Stimulated activated naive CD4-positive, alpha-beta T cell treated with Interleukin-2 at 50 U/mL for 16 hours (primary cell): ENCODE measurements at regions not wholly inside any gene's neighbourhood (a gene's known extent, or its start where the extent isn't known, plus 50 kb on each side); places are given as distances from the start of the nearest gene placed in this dataset.

Experiments
- DNase-seq: peaks from one replicate; lab custom pipeline; 2025; lab: John Stamatoyannopoulos, UW

DNA sequence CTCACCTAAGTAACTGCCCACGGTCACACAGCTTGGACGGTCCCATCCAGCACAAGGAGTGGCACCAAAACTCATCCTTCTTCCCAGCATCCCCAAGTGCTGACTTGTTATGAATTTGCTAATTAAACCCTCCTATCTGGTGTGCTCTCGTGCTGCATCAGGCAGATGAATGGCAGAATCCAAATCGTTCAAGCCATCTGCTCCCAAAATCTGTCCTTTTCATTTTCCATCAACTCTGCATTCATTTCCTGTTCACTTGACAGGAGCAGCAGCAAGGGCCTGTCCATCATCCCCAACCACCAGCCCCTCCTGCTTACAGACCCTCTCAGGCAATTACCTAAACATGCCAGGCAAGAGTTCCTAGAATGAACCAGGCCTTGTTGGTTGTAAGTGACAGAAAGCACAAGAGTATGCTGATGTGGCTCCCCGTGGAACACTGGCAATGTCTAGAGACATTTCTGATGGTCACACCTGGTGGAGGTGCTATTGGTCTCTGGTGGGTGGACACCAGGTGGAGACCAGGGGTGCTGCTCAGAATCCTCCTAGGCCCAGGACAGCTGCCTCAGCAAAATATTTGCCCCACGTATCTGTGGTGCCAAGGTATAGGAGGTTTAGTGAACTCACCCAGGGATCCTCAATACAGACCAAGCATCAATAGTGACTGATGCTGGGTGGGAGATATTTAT, 832.5 kb downstream of the TBC1D22A start:
- no peak for DNase-seq

DNA sequence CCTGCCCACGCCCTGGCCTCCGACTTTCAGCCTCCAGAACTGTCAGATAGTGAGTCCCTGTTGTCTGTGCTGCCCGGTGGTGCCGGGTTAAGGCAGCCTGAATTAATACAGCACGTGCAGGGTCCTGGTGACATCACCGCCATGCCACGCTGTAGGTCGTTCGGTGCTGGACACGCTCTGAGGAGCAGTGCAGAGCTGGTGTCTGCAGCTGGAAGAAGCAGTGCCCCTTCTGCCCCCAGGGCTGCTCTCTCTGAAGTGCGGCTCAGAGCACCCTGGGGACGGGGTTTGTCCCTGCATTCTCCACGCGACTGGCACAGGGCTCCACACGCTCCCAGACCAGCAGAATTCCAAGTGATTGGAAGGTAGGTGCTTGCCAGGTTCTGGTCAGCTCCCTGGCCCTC, 831.5 kb downstream of the TBC1D22A start:
- DNase-seq, result no peak

GRCh38 chr22:47593291-47593690, 830.8 kb downstream of the TBC1D22A start:
- no peak for DNase-seq

GRCh38 chr22:47592791-47593190, 830.3 kb downstream of the TBC1D22A start:
- DNase-seq, result no peak

DNA sequence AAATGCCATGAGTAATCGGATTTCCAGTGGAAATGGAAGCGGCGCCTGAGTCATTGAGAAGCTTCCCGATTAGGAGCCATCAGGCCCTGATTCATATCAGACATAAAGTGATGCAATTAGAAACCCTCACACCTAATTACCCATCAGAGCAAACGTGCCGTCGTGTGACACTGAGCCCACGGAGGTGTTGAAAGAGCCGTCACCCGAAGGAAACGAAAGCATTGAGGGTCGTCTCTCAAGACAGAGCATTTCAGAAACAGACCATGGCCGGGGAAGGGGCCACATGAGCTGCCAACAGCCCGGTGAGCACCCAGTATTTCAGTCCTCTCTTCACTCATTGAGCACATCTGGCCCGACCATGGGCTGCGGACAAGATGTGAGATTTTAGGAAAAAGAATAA, 829.3 kb downstream of the TBC1D22A start:
- no peak for DNase-seq

DNA sequence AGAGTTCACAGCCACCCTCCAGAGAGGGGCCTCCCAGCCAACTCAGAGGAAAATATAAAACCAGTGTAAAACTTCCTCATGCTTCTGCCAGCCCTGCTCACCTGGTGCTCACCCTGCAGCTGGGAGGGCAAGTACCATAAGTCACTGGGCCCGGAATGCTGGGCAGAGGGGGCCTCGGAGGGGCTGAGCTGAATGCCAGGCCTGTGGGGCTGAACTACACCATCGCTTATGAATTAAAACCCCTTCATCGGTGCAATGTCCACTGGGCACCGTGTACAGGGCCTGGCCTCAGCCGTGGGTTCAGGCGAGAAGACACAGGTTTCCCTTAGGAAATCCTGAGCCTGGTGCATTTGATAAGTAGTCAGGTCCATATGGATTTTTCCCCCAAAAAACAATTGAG, 828.6 kb downstream of the TBC1D22A start:
- DNase-seq, result no peak

GRCh38 chr22:47589271-47590250, 827.1 kb downstream of the TBC1D22A start:
- no peak for DNase-seq

DNA sequence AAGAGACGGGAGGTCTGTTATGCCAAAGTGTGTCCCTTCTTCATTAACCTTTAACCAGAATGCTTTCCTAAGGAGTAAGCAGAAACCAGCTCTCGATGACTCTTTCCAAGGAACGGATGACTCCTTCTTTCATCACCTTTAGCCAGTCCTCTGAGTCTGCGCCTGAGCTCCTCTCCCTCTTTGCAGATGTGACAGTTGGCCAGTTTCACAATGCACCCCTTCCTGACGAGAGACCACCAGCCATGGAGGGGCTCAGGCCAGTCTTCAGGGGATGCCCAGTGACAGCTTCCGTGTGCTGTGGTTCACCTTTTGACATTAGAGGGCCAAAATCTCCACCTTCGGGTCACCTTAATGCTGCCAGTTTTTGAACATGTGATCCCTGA, 826.1 kb downstream of the TBC1D22A start:
- DNase-seq, result no peak

GRCh38 chr22:47587861-47588577, 825.6 kb downstream of the TBC1D22A start:
- DNase-seq, result no peak

GRCh38 chr22:47587361-47587760, 824.9 kb downstream of the TBC1D22A start:
- DNase-seq, result no peak

DNA sequence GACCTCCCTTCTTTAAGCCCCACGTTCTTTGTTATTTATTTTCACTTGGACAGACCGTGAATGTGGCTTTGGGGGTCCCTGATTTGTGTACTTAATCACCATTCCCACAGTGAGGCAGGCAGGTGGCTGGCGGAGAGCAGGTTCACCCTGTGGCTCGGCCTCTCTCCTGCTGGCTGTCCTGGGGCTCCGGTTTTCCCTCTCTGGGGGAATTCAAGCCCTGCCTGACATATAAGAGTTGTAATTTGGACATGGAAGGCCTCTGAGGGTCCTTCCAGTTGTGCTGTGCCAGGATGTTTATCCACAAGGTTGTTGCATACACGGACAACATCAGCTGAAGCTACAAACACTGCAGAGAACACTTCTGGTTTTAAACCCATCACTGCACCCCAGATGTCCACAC, 824.5 kb downstream of the TBC1D22A start:
- no peak for DNase-seq

- no peak for DNase-seq
Observed at GRCh38 chr22:47586038-47586437, 823.6 kb downstream of the TBC1D22A start.

DNA sequence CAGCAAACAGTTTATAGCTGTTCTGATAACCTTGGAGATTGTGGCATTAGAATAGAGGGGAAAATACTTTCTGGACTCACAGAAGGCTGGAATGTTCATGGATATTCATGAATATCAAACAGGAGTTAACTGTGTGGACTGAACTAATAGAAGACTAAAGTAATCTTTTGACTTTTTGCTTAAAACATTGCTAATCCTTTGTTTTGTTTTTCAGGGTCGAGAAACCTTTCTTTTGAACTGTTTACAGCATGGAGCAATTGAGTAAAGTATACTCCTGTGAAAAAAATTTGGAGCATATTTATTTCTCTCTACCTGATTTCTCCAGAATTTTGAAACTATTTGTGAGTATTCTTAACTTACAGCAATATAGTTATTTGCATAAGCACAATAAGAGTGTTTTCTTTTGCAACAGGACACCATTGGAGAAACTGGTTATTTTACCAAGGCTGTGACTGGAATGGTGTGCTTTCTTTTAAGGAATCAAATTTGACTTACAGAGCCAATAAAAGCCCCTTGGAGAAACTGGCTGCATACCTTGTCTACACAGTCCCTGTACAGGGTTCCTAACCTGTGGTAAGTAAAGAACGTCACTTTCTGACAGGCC, 821.6 kb downstream of the TBC1D22A start:
- no peak for DNase-seq

GRCh38 chr22:47582067-47582466, 819.6 kb downstream of the TBC1D22A start:
- DNase-seq, result no peak

- DNase-seq, result no peak
Observed at GRCh38 chr22:47580121-47580520, 817.7 kb downstream of the TBC1D22A start.

- DNase-seq, result no peak
Observed at GRCh38 chr22:47576908-47577307, 814.5 kb downstream of the TBC1D22A start.

DNA sequence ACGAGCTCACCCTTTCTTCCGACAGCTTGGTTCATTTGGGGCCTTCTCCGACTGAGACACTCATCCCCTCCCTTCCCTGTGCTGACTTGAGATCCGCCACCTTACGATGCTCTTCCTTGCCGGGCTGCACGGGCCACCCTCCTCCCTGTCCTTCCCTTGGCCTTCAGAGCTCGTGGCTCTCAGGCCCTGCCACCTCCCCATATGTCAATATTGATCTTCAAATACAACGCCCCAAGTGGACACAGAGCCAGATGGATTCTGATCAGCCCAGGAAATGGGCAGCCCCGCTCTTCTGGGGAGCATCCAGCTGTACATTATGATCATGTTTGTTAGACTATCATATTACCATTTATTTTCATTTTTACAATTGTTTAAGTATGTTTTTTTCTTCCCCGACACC, 812.8 kb downstream of the TBC1D22A start:
- no peak for DNase-seq

DNA sequence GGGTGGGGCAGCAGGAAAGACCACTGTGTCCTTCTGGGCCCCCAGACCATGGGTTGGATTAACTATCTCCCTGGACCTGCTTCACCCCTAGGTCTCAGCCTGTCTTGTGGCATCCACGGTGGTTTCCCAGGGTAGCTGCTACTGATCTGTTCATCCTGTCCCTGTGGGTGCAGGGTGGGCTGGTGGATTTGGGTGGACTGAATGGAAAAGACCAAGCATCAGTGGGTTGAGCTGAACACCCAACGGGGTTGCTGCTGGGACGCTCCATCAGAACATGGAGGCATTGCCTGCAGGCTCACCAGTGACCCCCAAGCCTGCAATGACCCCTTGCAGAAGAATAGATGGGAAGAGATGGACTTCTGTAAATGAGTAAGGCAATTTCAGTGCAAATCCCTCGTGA, 812.1 kb downstream of the TBC1D22A start:
- no peak for DNase-seq

GRCh38 chr22:47573141-47573540, 810.7 kb downstream of the TBC1D22A start:
- no peak for DNase-seq

DNA sequence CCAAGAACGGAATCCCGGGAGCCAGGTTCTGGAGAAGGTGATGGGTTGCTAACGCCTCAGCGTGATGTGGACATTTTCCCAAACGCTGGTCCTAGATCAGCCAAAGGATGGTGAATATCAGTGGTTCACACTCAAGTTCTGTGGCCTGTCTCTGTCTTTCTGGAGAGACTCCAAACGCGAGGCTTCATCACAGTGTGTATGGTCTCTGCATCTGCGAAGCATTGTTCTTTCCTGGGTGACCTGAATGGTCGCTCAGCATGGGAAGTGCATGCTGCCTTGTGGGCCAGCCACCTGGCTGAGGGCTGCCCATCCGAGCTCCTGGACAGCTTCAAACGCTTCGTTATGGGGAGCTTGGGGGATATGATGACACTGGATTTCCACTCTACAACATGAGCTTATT, 810.0 kb downstream of the TBC1D22A start:
- no peak for DNase-seq

GRCh38 chr22:47571616-47572015, 809.2 kb downstream of the TBC1D22A start:
- no peak for DNase-seq

GRCh38 chr22:47570851-47571250, 808.4 kb downstream of the TBC1D22A start:
- no peak for DNase-seq
